GM12878 (cell line): ENCODE measurements at regions not wholly inside any gene's neighbourhood (a gene's known extent, or its start where the extent isn't known, plus 50 kb on each side); places are given as distances from the start of the nearest gene placed in this dataset.

Experiments
- ATAC-seq: fragments of 200-7000 bp; cut with Tn5 transposase; 3 replicates; pipeline ENCODE4 v1.9.1; 2020; ENCODE audit warnings: mild to moderate bottlenecking, moderate library complexity
- BruUV-seq: library from RNA; stranded (reverse); fragments of 400-500 nt; replicated peaks from 2 replicates; lab custom pipeline; 2021; lab: Mats Ljungman, UMichigan
- CTCF ChIA-PET: fragments of 300-600 bp; sonication (Branson Sonifier 250); formaldehyde crosslinking; extraction: SDS; loops from one replicate; lab custom pipeline; 2021; ENCODE audit warnings: inconsistent platforms; lab: Yijun Ruan, JAX
- POLR2A ChIA-PET: fragments of 350-600 bp; formaldehyde crosslinking; extraction: SDS; loops from one replicate; lab custom pipeline; 2021; ENCODE audit warnings: inconsistent platforms; lab: Charles Lee
- RAD21 ChIA-PET: fragments of 300-600 bp; sonication (Branson Sonifier 250); formaldehyde crosslinking; loops from one replicate; lab custom pipeline; 2023; ENCODE audit warnings: antibody characterized with exemption; ENCODE audit not compliant: unreplicated experiment; lab: Charles Lee
- SMC1A ChIA-PET: fragments of 300-600 bp; sonication (Branson Sonifier 250); formaldehyde crosslinking; loops from one replicate; lab custom pipeline; 2023; ENCODE audit not compliant: unreplicated experiment, uncharacterized antibody; lab: Charles Lee
- DNase-seq: peaks from one replicate; pipeline ENCODE4 v3.0.0-alpha.2; 2011; ENCODE audit warnings: low read depth, low spot score
- FAIRE-seq: peaks from 3 replicates; lab custom pipeline; 2011; peaks lifted over from hg19 to GRCh38; lab: Jason Lieb, UNC
- H2AFZ ChIP-seq: 2 replicates; pipeline ENCODE4 v1.6.0; 2011; ENCODE audit warnings: low read depth, low read length, control low read depth; ENCODE audit not compliant: control insufficient read depth
- H3K27ac ChIP-seq: 2 replicates; pipeline ENCODE4 v1.5.1; 2011; ENCODE audit warnings: control low read depth; ENCODE audit not compliant: control insufficient read depth, insufficient read depth
- H3K27me3 ChIP-seq, 2 experiments: replicated peaks in 1 of 2; 2 replicates each; pipeline versions ENCODE4 v1.6.0 to v1.6.1; 2011; ENCODE audit warnings: low read length in 1 of 2; ENCODE audit not compliant: control insufficient read depth in 2 of 2, insufficient read depth in 2 of 2
- H3K36me3 ChIP-seq, 2 experiments: 2 replicates each; pipeline ENCODE4 v1.5.1; 2011; ENCODE audit warnings: low read length in 1 of 2; ENCODE audit not compliant: control insufficient read depth in 2 of 2, insufficient read depth in 2 of 2
- H3K4me1 ChIP-seq: 2 replicates; pipeline ENCODE4 v1.6.1; 2011; ENCODE audit warnings: mild to moderate bottlenecking, low read length, moderate library complexity, mixed read lengths; ENCODE audit not compliant: control insufficient read depth, insufficient read depth
- H3K4me2 ChIP-seq: 2 replicates; pipeline ENCODE4 v1.6.0; 2011; ENCODE audit warnings: control low read depth; ENCODE audit not compliant: control insufficient read depth, insufficient read depth
- H3K4me3 ChIP-seq: fragments of 200-600 bp; sonication (generic); 2 replicates; pipeline ENCODE4 v1.5.1; 2016
- H3K79me2 ChIP-seq: 2 replicates; pipeline ENCODE4 v1.6.0; 2011; ENCODE audit warnings: low read length; ENCODE audit not compliant: control insufficient read depth, insufficient read depth
- H3K9ac ChIP-seq: 2 replicates; pipeline ENCODE4 v1.8.0; 2011; ENCODE audit warnings: low read length, control low read depth, mixed read lengths; ENCODE audit not compliant: control insufficient read depth, insufficient read depth
- H3K9me3 ChIP-seq: replicated peaks from 3 replicates; pipeline ENCODE4 v1.5.1; 2011; ENCODE audit warnings: mild to moderate bottlenecking, low read length; ENCODE audit not compliant: control insufficient read depth, insufficient read depth
- H4K20me1 ChIP-seq: 2 replicates; pipeline ENCODE4 v1.6.0; 2011; ENCODE audit not compliant: control insufficient read depth, insufficient read depth
- BCL11A ChIP-seq: IDR thresholded peaks from 2 replicates; pipeline ENCODE4 v1.6.1; 2011; ENCODE audit warnings: low read depth, low read length
- BRCA1 ChIP-seq: IDR thresholded peaks from 2 replicates; pipeline ENCODE4 v1.6.1; 2011; ENCODE audit warnings: low read depth, low read length, improper control_type of control experiment
- CBX3 ChIP-seq: fragments of 200-600 bp; sonication (generic); IDR thresholded peaks from 2 replicates; pipeline ENCODE4 v1.6.1; 2016; ENCODE audit warnings: low read depth, borderline replicate concordance
- ESRRA ChIP-seq: IDR thresholded peaks from 2 replicates; pipeline ENCODE4 v1.6.1; 2012; ENCODE audit warnings: mild to moderate bottlenecking, low read length, improper control_type of control experiment
- ETV6 ChIP-seq, 2 experiments: fragments of 450-650 bp in 1 of 2; IDR thresholded peaks in 1 of 2; conservative IDR thresholded peaks in 1 of 2; 2 replicates each; pipeline ENCODE4 v1.6.1; 2014; ENCODE audit warnings: antibody characterized with exemption in 1 of 2, borderline replicate concordance in 1 of 2, low read depth in 1 of 2, mild to moderate bottlenecking in 1 of 2, moderate library complexity in 1 of 2
- EZH2 ChIP-seq: IDR thresholded peaks from 2 replicates; pipeline ENCODE4 v1.6.1; 2012; ENCODE audit warnings: low read depth, mild to moderate bottlenecking, control low read depth, inconsistent platforms, low read length, borderline replicate concordance; ENCODE audit not compliant: control insufficient read depth
- IRF3 ChIP-seq: fragments of 450-650 bp; IDR thresholded peaks from 2 replicates; pipeline ENCODE4 v1.6.1; 2014; ENCODE audit warnings: mild to moderate bottlenecking
- MAX ChIP-seq: IDR thresholded peaks from 2 replicates; pipeline ENCODE4 v1.6.1; 2012; ENCODE audit warnings: low read depth, low read length, improper control_type of control experiment
- RUNX3 ChIP-seq: IDR thresholded peaks from 2 replicates; pipeline ENCODE4 v1.6.1; 2012; ENCODE audit warnings: low read length, inconsistent platforms
- SIN3A ChIP-seq: IDR thresholded peaks from 2 replicates; pipeline ENCODE4 v1.6.1; 2012; ENCODE audit warnings: low read depth, low read length, improper control_type of control experiment
- SMAD1 ChIP-seq: fragments of 450-650 bp; IDR thresholded peaks from 2 replicates; pipeline ENCODE4 v1.6.1; 2018; ENCODE audit warnings: mild to moderate bottlenecking, low read depth; ENCODE audit not compliant: partially characterized antibody
- SMARCA5 ChIP-seq: fragments of 450-650 bp; IDR thresholded peaks from 2 replicates; pipeline ENCODE4 v1.6.1; 2017; ENCODE audit warnings: mild to moderate bottlenecking
- WGBS: methylation state at CpG from one replicate; pipeline ENCODE4 v1.1.6; 2016; ENCODE audit warnings: low lambda C conversion rate; ENCODE audit not compliant: insufficient replicate concordance, insufficient coverage; ENCODE audit errors: missing lambda C conversion rate; 5-methylcytosine and 5-hydroxymethylcytosine counted together
- in situ Hi-C: fragments of 300-500 bp; cut with MboI; formaldehyde crosslinking; loops from 9 replicates; pipeline ENCODE4 v1.14.3; 2018; ENCODE audit warnings: mixed read lengths
- intact Hi-C: fragments of 100-400 bp; cut with micrococcal nuclease; formaldehyde crosslinking; loops from one replicate; pipeline ENCODE4 v1.14.2; 2022; ENCODE audit not compliant: unreplicated experiment

- DNase-seq (no peak), ATAC-seq (no peak), FAIRE-seq (no peak)
- H2AFZ ChIP-seq, result no peak overlapping the region
- ChIA-PET SMC1A (no interaction called here), RAD21 (no interaction called here), POLR2A (no interaction called here), CTCF (no interaction called here)
- in situ Hi-C loops, result no loop called here
- 27% methylated on average over 5 of the region's 5 CpGs for WGBS
- BruUV-seq, result no TSS peak
- H4K20me1 ChIP-seq, result no peaks in the 10 kb centered on the region
- H3K9me3 ChIP-seq, result no peaks in the 10 kb centered on the region
- intact Hi-C loops, result no loop called here
- no peaks in the 10 kb centered on the region for H3K79me2 ChIP-seq
- no peak overlapping the region for H3K4me2 ChIP-seq
- H3K9ac ChIP-seq, result no peak overlapping the region
- H3K27me3 ChIP-seq, result no peaks in the 10 kb centered on the region; a peak in 1 of 4 replicates
- no peaks in the 10 kb centered on the region for H3K36me3 ChIP-seq
- H3K4me1 ChIP-seq, result peaks cover 3% of the 10 kb centered on the region
- no peak overlapping the region for H3K27ac ChIP-seq
- TF ChIP-seq BRCA1 (no peak), SMAD1 (no peak), MAX (no peak), CBX3 (no peak), RUNX3 (no peak)
- no peak overlapping the region for H3K4me3 ChIP-seq
These were observed 296.8 kb upstream of the KYNU start for GRCh38 chr2:142580691-142581090.

DNA sequence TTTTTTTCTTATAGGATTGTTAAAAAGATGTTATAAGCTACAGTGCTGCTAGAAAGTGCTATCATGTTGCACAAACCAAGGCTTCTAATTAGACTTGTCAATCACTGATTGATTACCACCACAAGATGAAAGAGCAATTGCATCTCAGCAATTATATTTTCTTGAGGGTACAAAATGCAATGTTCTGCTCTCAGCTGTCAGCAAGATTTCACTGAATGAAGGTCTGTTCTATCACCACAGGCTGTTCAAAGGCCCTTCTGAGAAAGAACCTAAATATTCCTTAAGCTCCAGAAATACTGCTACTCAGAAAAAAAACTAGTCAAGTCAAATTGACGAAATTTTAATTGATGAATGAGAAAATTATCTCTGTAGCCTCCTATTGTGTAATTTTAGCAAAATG, 301.9 kb upstream of the KYNU start:
- DNase-seq (no peak), FAIRE-seq (no peak), ATAC-seq (no peak)
- SMC1A ChIA-PET, result interaction anchor here (1.3 kb wide), 1 partner anchor 12 kb away, joined by 3 read pairs; no protein-coding TSS in a partner anchor
- RAD21 ChIA-PET, result no interaction called here
- intact Hi-C loops, result no loop called here
- Histone ChIP-seq H3K9ac (no peak overlapping the region), H3K27ac (no peak overlapping the region), H3K4me1 (no peaks in the 10 kb centered on the region), H3K4me3 (no peak overlapping the region), H3K4me2 (no peak overlapping the region), H3K27me3 (no peaks in the 10 kb centered on the region; a peak in 2 of 4 replicates), H3K36me3 (no peaks in the 10 kb centered on the region), H3K9me3 (no peaks in the 10 kb centered on the region)
- 0% methylated on average over 1 of the region's 1 CpG for WGBS
- no peak for TF ChIP-seq IRF3
- no peak for TF ChIP-seq BCL11A
- no peak for TF ChIP-seq SIN3A
- no peak for TF ChIP-seq EZH2
- TF ChIP-seq SMARCA5, result no peak
- no peak for TF ChIP-seq ESRRA
- no peak for TF ChIP-seq ETV6 (conservative IDR thresholded peaks at IDR 0.05 in 1 of 2, IDR thresholded peaks at IDR 0.05 in 1 of 2; ENCODE audit: borderline replicate concordance in 1 of 2, low read depth in 1 of 2)
- TF ChIP-seq, all 136 proteins: peak for 0
- in situ Hi-C loops, result no loop called here
- CTCF ChIA-PET, result no interaction called here
- POLR2A ChIA-PET, result interaction anchor here (0.6 kb wide), 1 partner anchor 40 kb away, joined by 3 read pairs; no protein-coding TSS in a partner anchor
- BruUV-seq, result no TSS peak
- no peaks in the 10 kb centered on the region for H3K79me2 ChIP-seq
- H2AFZ ChIP-seq, result no peak overlapping the region
- H4K20me1 ChIP-seq, result no peaks in the 10 kb centered on the region
